Tibial artery (tissue), 4 donors: ENCODE measurements at regions not wholly inside any gene's neighbourhood (a gene's known extent, or its start where the extent isn't known, plus 50 kb on each side); places are given as distances from the start of the nearest gene placed in this dataset.

Source experiments
- DNase-seq, 2 donors: peaks; one replicate each; pipeline ENCODE4 v3.0.0-alpha.2; 2019
- H3K27ac ChIP-seq, 2 donors: fragments of 200-600 bp; sonication (generic) in 1 of 2; 1 replicate in 1 of 2; 2 replicates in 1 of 2; pipeline ENCODE4 v1.5.1; 2018 to 2019; ENCODE audit warnings: mild to moderate bottlenecking in 1 of 2
- H3K27me3 ChIP-seq, 2 donors: fragments of 200-600 bp; sonication (generic) in 1 of 2; one replicate each; pipeline versions ENCODE4 v1.5.1 to v1.6.0; 2016 to 2019
- H3K36me3 ChIP-seq, 3 donors: fragments of 200-600 bp; sonication (generic) in 2 of 3; one replicate each; pipeline ENCODE4 v1.5.1; 2016 to 2019; ENCODE audit warnings: mild to moderate bottlenecking in 2 of 3
- H3K4me1 ChIP-seq, 4 donors: fragments of 200-600 bp; sonication (generic) in 2 of 4; 1 replicate in 3 of 4; 2 replicates in 1 of 4; pipeline ENCODE4 v1.5.1; 2016 to 2019
- H3K4me3 ChIP-seq, 2 donors: fragments of 200-600 bp; sonication (generic) in 1 of 2; 1 replicate in 1 of 2; 2 replicates in 1 of 2; pipeline ENCODE4 v1.5.1; 2018 to 2019; ENCODE audit warnings: mild to moderate bottlenecking in 2 of 2
- H3K9me3 ChIP-seq, 3 donors: fragments of 200-600 bp; sonication (generic) in 1 of 3; one replicate each; pipeline ENCODE4 v1.5.1; 2016 to 2019
- CTCF ChIP-seq, 2 experiments: fragments of 200-600 bp in 1 of 2; fragments of 450-650 bp in 1 of 2; IDR thresholded peaks; one replicate each; pipeline ENCODE4 v1.5.1; 2017 to 2019; ENCODE audit warnings: antibody characterized with exemption in 2 of 2, mild to moderate bottlenecking in 1 of 2, moderate library complexity in 1 of 2
- intact Hi-C: fragments of 100-400 bp; cut with DNase I; formaldehyde crosslinking; loops from one replicate; pipeline ENCODE4 v1.15.0; 2023; ENCODE audit warnings: low total_unique reads

GRCh38 chr2:144079803-144080202, 440.1 kb downstream of the ZEB2 start:
- Histone ChIP-seq H3K9me3 (no peaks in the 10 kb centered on the region), H3K27me3 (no peaks in the 10 kb centered on the region), H3K36me3 (no peaks in the 10 kb centered on the region), H3K4me1 (peaks cover 0 to 46% (median 3%) of the 10 kb centered on the region in 4 donors), H3K4me3 (no peak overlapping the region), H3K27ac (no peak overlapping the region)
- DNase-seq: no peak
- TF ChIP-seq CTCF (IDR thresholded peaks at IDR 0.05): no peak
- intact Hi-C loops: no loop called here

GRCh38 chr2:144078802-144079724, 440.9 kb downstream of the ZEB2 start:
- Histone ChIP-seq H3K36me3 (no peaks in the 10 kb centered on the region), H3K9me3 (no peaks in the 10 kb centered on the region), H3K27ac (no peak overlapping the region), H3K4me1 (peaks cover 0 to 41% (median 3%) of the 10 kb centered on the region in 4 donors), H3K27me3 (no peaks in the 10 kb centered on the region), H3K4me3 (no peak overlapping the region)
- TF ChIP-seq CTCF (IDR thresholded peaks at IDR 0.05): no peak
- intact Hi-C loops: no loop called here
- no peak for DNase-seq

- H3K36me3 ChIP-seq: no peaks in the 10 kb centered on the region
- H3K4me1 ChIP-seq: peaks cover 0 to 31% (median 3%) of the 10 kb centered on the region in 4 donors
- no peaks in the 10 kb centered on the region for H3K9me3 ChIP-seq
- no peak for TF ChIP-seq CTCF (IDR thresholded peaks at IDR 0.05)
- H3K4me3 ChIP-seq: no peak overlapping the region
- DNase-seq: no peak
- no peaks in the 10 kb centered on the region for H3K27me3 ChIP-seq
- H3K27ac ChIP-seq: no peak overlapping the region
- intact Hi-C loops: no loop called here
Measured at GRCh38 chr2:144078106-144078505, 441.8 kb downstream of the ZEB2 start.

- H3K27me3 ChIP-seq: no peaks in the 10 kb centered on the region
- intact Hi-C loops: no loop called here
- no peak for DNase-seq
- H3K27ac ChIP-seq: no peak overlapping the region
- H3K4me1 ChIP-seq: peaks cover 0 to 25% (median 3%) of the 10 kb centered on the region in 4 donors
- no peak overlapping the region for H3K4me3 ChIP-seq
- H3K36me3 ChIP-seq: no peaks in the 10 kb centered on the region
- H3K9me3 ChIP-seq: no peaks in the 10 kb centered on the region
- TF ChIP-seq CTCF (IDR thresholded peaks at IDR 0.05): no peak
Measured at GRCh38 chr2:144074450-144074849, 445.5 kb downstream of the ZEB2 start.

GRCh38 chr2:144071461-144071860, 448.5 kb downstream of the ZEB2 start:
- Histone ChIP-seq H3K9me3 (no peaks in the 10 kb centered on the region), H3K36me3 (no peaks in the 10 kb centered on the region), H3K27ac (peak overlapping the region in 1 of 2 donors; percentile 19), H3K4me3 (no peak overlapping the region), H3K27me3 (no peaks in the 10 kb centered on the region), H3K4me1 (peaks cover 0 to 8% (median 3%) of the 10 kb centered on the region in 4 donors)
- intact Hi-C loops: no loop called here
- peak; percentile 32 to 36 for TF ChIP-seq CTCF (IDR thresholded peaks at IDR 0.05)
- DNase-seq: no peak
